NCI-H2081 (cell line): ENCODE measurements at regions not wholly inside any gene's neighbourhood (a gene's known extent, or its start where the extent isn't known, plus 50 kb on each side); places are given as distances from the start of the nearest gene placed in this dataset.
A peak's percentile ranks its signal among the peaks of the same experiment; 100 is the strongest.

Source experiments
- DNase-seq, 2 experiments: peaks; one replicate each; lab custom pipeline; 2025; lab: John Stamatoyannopoulos, UW

GRCh38 chr1:199742547-199742946, 285.0 kb upstream of the NR5A2 start:
- DNase-seq: no peak

DNA sequence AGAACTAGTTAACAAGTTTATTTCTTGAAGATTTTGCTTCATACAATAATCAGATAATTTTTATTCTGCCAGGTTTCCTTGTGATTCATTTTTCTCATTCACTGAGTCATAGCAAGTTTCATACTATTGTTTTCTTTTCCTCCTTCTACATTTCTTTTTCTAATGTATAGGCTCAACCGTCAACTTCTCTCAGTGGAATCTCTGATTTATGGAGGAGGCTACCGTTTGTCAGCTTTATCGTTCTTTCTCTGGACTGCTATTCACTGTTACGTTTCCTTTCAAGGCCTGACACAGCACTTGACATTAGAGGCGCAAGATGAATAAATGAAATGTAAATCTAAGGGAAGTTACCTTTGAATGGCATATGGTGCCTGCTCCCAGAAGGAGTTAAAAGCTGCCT, 284.3 kb upstream of the NR5A2 start:
- DNase-seq: no peak

DNA sequence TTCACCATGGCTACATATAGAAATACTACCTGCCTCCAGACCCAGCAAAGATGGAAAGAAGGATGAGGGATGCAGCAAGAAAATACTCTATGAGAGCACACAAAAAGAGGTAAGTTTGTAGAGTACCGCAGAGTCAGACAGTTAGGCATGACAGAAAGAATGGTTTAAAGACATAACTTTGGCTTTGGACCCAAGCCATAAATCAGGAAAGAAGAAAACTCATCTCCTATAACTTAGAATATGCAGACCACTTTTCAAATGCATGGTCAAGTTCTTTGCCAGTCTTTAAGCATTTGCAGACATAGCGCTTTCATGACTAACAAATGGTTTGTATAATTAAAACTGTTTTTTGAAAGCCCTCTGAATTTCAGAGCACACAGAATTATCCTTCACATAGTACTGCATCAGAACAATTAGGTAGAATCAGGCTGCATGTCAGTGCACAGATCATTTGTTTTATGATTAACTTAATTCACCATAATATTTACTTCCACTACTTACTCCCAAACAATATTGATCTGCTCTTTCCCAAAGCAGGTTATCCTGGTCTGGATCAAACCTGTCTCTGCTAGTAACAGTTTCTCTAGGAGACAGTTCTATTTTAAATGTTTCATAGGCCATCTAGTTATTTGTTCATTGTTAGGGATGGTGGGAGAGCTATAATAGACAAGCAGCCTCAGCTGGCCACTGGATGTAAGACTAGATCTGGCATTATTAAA, 280.7 kb upstream of the NR5A2 start:
- no peak for DNase-seq

DNA sequence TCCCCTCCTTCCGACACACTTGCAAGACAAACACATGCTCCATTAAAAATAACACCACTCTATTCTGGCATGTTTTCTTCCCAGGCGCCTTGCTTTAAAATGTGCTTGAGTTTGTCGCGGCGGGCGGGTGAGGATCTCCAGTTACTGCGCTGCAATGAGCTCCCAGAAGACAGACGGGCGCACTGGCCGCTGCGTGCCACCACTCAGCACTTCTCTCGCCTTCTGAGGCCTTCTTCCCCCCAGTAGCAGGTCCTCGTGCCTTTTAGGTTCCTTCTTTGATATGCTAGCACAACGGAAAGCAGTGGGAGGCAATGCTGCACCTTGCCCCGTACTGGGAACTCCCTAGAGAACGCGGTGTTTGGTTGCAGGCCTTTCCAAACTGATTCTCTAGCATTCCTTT, 279.5 kb upstream of the NR5A2 start:
- no peak for DNase-seq

DNA sequence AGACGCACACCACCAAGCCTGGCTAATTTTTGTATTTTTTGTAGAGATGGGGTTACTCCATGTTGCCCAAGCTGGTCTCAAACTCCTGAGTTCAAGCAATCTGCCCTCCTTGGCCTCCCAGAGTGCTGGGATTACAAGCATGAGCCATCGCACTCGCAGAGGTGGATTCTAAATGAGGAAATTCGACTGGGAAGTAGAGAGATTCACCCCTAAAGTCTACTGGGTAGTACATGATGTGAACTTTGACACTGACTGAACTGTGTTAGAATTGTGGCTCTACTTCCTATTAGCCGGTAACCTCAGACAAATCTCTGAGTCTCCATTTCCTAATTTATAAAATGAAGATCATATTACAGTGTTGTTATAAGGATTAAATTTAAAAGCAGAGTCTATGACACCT, 276.0 kb upstream of the NR5A2 start:
- no peak for DNase-seq

DNA sequence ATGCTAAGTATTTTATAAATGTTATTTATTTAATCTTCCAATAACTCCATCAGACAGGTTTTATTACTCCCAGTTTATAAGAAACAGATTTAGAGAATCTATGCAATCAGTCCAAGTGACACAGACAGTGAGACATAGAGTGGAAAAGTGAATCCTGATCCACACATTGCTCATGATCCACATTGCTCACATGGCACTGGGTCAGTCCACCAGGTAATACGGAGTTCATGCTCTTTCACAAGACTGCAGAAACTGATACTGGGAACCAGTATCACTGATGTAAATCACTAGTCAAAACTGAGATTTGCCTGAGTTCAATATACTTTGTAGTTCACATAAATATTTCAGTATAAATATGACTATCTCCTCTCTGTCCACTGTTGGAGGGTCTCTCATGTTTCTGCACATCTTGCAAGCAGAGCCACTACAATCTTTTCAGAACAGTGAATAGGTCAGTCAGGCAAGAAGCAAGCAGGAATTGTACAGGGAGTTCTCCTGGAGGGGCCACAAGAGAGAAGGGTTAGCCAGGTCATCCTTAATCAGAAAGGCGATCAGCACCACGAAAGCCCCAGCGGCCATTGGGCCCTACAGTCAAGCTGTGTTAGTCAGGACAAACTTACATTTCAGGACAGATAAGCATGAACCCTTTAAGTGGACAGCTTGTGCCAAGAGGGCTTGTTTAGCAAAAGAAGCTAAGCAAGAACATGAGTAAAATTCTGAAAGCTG, 275.4 kb upstream of the NR5A2 start:
- no peak for DNase-seq

DNA sequence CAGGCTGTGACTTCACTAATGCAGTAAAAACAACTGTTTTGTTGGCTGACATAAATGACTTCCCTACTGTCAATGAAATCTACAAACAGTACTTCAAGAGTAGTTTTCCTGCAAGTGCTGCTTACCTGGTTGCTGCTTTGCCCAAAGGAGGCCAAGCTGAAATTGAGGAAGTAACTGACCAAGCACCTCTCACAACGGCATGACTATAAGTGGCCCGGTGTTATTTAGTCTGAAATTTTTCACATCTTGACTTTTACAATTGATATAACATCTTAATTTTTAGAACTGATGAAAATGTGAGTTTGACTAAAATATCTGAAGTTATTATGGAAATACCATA, 274.9 kb upstream of the NR5A2 start:
- no peak for DNase-seq

DNA sequence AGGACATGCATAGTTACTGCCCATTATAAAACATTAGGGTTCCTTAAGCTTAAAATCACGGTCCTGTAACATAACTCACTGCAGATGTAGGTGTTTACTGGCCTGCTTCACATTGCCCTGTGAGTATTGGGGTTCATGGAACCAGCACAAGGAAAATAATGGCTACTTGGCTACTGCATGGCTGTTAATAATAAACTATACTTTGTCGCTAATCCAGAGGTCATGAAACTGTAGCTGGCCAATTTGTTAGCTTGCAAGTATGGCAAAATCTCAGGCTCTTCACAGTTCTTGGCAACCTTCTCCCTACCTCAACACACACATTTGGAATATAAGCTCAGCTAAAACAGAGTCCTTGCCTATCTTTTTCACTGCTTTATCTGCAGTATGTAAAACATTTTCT, 274.0 kb upstream of the NR5A2 start:
- no peak for DNase-seq

DNA sequence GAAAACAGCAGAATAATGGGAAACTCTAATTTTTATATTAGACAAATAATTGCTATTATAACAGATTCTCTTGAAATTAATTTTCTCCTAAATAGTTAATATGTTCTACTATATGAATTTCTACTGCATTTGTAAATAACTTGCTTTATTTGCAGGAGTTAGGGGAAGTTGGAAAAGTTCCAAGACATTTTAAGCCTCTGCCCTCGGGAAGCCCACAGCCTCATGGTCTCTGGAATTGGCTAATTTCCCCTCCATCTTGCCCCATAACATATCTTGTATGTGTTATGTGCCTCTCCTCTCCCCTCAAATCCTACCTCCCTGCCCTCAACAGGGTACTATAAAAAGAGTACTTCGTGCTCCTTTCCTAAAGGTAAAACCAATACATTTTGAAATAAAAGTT, 271.4 kb upstream of the NR5A2 start:
- DNase-seq: no peak

- no peak for DNase-seq
Measured at GRCh38 chr1:199758626-199759255, 268.8 kb upstream of the NR5A2 start.

GRCh38 chr1:199759268-199759730, 268.2 kb upstream of the NR5A2 start:
- DNase-seq: no peak

DNA sequence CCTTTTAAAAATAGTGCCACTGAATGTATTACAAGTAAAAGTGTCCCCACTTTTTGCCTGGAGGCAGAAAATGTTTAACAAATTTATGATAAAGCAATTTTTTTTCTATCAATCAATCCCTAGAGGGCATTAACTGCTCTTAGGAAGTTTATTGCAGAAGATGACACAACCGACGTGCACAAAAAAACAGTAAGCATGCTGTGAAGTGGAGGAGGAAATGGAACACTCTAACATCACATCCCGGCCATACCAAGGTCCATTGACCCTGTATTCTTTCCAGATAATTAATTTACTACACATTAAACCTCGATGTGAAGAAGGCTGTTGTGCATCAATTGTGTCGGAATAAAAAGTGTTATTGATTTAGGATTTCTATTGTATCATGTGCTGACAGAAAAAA, 264.9 kb upstream of the NR5A2 start:
- no peak for DNase-seq

DNA sequence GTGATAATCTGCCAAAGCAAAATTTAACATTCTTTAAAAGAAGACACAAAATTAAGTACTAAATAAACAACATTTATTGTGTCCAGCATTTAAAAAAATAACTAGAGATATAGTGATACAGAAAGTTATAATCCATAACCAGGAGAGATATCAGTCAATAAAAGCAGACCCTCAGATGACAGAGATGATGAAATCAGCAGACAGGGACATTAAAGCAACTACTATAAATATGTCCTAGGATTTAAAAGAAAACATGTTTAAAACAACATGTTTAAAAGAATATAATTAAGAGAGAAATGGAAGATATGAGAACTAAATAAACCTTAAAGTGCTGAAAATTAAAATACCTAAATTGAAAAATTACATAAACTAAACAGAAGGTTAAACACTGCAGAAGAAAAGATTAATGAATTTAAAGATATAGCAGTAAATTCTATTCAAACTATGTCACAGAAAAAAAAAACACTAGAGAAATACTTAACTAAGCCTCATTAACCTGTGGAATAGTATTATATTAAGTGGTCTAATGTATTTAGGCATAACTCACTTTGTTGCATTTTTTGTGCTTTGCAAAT, 261.2 kb upstream of the NR5A2 start:
- DNase-seq: no peak

DNA sequence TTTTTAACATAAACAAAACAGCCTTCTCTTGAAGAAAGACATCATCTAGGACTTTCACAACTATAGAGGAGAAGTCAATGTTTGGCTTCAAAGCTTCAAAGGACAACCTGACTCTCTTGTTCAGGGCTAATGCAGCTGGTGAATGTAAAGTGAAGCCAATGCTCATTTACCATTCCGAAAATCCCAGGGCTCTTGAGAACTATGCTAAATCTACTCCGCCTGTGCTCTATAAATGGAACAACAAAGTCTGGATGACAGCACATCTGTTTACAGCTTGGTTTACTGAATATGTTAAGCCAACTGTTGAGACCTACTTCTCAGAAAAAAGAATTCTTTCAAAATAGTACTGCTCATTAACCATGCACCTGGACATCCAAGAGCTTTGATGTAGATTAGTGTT, 259.8 kb upstream of the NR5A2 start:
- no peak for DNase-seq

- DNase-seq: peak in 1 of 2 experiments; percentile 15
Measured at GRCh38 chr1:199774433-199775089, 252.9 kb upstream of the NR5A2 start.

DNA sequence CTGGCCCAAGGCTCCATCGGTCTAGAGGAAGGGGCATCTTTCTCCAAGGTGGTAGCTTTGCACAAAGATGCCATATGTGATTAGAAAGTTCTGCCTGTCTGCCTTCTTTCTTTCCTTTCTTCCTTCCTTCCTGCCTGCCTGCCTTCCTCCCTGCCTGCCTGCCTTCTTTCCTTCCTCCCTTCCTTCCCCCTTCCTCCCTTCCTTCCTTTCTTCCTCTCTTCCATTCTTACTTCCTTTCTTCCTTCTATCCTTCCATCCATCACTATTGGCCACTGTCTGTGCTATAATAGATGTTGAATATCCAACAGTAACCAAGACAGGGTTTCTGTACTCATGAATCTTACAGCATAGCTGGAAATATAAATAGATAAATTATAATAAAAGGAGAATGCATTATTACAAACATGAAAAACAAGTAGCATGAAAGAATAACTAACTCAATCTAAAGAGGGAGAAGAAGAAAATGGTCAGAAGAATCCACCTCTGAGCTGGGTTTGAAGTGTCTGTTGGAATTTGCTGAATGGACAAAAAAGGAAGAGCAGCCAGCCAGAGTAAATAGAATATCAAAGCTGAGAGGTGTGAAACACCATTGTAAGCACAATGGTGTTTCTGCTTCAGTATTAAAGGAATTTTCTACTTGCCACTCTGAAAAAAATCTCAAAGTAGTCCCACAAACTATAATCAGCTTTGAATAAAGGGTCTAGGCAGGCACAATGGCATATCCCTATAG, 250.6 kb upstream of the NR5A2 start:
- no peak for DNase-seq

DNA sequence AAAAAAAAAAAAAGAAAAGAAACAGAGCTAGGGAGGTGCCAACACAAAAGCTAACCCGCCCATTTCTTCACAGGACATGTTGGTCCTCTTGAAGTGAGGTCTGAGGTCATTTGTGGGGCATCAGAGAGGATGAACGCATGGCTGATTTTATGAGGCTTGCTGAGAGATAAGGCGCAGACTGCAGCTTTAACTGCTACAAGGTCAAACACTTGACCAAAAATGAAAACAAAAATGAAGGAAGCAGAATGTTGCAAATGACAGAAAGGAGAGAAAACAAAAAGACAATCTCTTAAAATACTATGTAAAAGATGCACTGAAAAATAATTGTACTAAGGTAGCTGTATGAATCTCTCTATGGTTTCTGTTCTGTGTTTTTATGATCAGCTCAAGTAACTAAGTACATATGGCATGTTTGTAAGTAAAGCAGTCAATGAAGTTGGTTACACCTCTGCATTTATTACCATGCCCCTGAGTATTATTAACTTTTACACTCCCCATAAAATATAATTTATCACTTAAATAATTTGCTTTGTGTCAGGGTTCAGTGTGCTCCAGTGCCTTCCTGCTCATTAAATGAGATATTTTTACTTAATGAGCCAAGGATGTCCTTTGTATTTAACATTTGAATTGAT, 249.1 kb upstream of the NR5A2 start:
- peak in 1 of 2 experiments; percentile 32 for DNase-seq

DNA sequence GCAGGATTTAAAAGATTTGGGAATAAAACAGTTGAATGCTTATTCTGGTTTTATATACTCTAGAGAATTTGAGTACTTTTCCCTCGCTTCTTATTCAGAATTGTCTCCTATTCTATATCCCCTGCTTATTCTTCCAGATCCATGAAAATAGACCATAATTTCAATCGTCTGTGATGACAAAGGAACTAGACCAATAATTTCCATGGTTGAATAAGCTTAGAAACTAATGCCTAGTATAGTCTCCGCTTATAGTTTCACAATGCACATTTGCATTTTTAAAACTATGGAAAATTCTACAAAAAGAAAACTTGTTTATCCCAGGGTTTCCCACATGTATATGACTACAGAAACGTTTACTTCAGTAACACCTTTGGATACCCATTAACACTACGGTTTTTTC, 247.4 kb upstream of the NR5A2 start:
- DNase-seq: no peak

DNA sequence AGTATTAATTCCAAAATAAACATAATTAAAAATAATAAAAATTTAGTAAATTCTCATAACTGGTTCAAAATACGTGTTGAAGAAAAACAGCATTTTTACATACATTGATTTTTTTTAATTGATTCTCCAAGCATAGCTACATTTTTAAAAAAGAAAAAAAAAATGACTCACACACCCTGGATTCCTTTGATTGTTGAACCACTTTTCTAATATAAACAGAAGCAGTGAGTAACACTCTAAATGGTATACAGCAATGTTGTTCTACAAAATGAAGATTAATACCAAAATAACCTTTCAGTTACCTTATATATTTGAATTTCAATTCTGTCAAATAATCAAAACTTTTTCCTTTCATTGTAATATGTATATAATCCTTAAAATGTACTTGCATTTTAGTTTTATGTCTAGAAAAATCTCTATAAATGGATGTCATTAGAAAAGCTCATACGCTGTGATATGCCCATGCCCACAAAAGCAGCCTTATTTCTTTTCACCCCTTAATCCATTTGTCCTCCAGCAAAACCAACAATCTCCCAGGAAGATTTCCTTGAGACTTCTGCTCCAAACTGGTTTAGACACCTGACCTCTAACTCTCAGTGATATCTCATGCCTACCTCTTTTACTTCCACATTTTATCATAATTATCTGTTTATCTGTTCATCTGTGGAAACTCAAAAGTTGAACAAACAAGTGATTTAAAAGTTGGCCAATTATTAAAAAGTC, 246.4 kb upstream of the NR5A2 start:
- DNase-seq: no peak

DNA sequence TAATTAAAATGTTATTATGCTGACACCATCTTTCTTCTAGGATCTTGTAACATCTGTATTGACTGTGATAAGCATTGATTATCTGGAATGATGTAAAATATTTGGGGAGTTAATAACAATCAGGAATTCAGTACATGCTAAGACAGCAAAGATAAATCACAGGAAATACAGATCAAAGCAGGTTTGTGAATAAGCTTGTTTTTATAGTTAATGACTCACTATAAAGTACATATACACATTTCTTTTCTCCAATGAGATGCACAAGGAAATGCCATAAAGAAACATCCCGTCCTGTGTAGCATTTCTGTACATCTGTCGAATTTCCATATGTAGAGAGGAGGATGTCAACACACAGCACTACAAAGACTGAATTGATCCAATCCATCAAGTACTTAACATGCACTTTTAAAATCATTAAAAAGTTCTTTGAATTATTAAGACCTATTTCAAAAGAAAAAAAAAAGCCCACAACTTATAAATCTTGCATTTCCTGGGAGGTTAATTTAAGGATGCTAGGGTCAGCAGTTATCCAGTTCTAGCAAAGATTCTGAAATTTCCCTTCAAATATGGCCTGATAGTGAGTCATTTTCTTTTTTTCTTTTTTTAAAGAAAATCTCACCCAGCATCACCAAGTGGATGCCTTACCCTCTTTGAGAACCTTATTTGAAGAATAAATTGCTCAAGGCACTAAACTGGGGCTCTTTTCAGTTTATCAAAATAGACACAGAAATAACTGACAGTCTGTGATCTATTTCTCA, 243.2 kb upstream of the NR5A2 start:
- DNase-seq: no peak
